Left renal cortex interstitium (tissue), 4 donors: ENCODE measurements at regions not wholly inside any gene's neighbourhood (a gene's known extent, or its start where the extent isn't known, plus 50 kb on each side); places are given as distances from the start of the nearest gene placed in this dataset.

Source experiments
- DNase-seq, 4 donors: peaks; one replicate each; pipeline ENCODE4 v3.0.0-alpha.2; 2013; ENCODE audit warnings: low read depth in 4 of 4, low spot score in 2 of 4, missing footprints in 1 of 4

- no peak for DNase-seq
Measured at GRCh38 chr7:51501620-51502019, 185.0 kb upstream of the COBL start.

GRCh38 chr7:51482976-51483375 is 166.4 kb upstream of the COBL start:
- no peak for DNase-seq

GRCh38 chr7:51481421-51481820 is 164.8 kb upstream of the COBL start:
- DNase-seq: no peak

- no peak for DNase-seq
Measured at GRCh38 chr7:51477819-51478218, 161.2 kb upstream of the COBL start.

- no peak for DNase-seq
Measured at GRCh38 chr7:51477323-51477722, 160.7 kb upstream of the COBL start.

GRCh38 chr7:51476026-51476425 is 159.4 kb upstream of the COBL start:
- no peak for DNase-seq

- no peak for DNase-seq
Measured at GRCh38 chr7:51472873-51473272, 156.3 kb upstream of the COBL start.

- no peak for DNase-seq
Measured at GRCh38 chr7:51471981-51472296, 155.3 kb upstream of the COBL start.

GRCh38 chr7:51471210-51471980 is 154.8 kb upstream of the COBL start:
- DNase-seq: no peak

- no peak for DNase-seq
Measured at GRCh38 chr7:51467384-51468017, 150.9 kb upstream of the COBL start.

- no peak for DNase-seq
Measured at GRCh38 chr7:51459809-51460208, 143.2 kb upstream of the COBL start.

- DNase-seq: no peak
Measured at GRCh38 chr7:51458693-51459092, 142.1 kb upstream of the COBL start.

GRCh38 chr7:51457079-51457478 is 140.5 kb upstream of the COBL start:
- DNase-seq: no peak

- no peak for DNase-seq
Measured at GRCh38 chr7:51456431-51457060, 139.9 kb upstream of the COBL start.

GRCh38 chr7:51455948-51456347 is 139.3 kb upstream of the COBL start:
- no peak for DNase-seq

GRCh38 chr7:51455513-51455912 is 138.9 kb upstream of the COBL start:
- DNase-seq: no peak

- DNase-seq: no peak
Measured at GRCh38 chr7:51455086-51455485, 138.5 kb upstream of the COBL start.

- no peak for DNase-seq
Measured at GRCh38 chr7:51452694-51453093, 136.1 kb upstream of the COBL start.

- DNase-seq: no peak
Measured at GRCh38 chr7:51451751-51452476, 135.3 kb upstream of the COBL start.

GRCh38 chr7:51450541-51450940 is 133.9 kb upstream of the COBL start:
- DNase-seq: no peak

- no peak for DNase-seq
Measured at GRCh38 chr7:51446785-51447184, 130.2 kb upstream of the COBL start.
